Neural progenitor cell (in vitro differentiated cells): ENCODE measurements at regions not wholly inside any gene's neighbourhood (a gene's known extent, or its start where the extent isn't known, plus 50 kb on each side); places are given as distances from the start of the nearest gene placed in this dataset.

Experiments
- CTCF ChIP-seq: fragments of 200-600 bp; sonication (generic); IDR thresholded peaks from 2 replicates; pipeline ENCODE4 v1.5.1; 2017; ENCODE audit warnings: antibody characterized with exemption, mild to moderate bottlenecking
- EZH2 ChIP-seq: fragments of 200-600 bp; sonication (generic); IDR thresholded peaks from 2 replicates; pipeline ENCODE4 v1.6.1; 2017; ENCODE audit warnings: antibody characterized with exemption, mild to moderate bottlenecking, moderate library complexity

DNA sequence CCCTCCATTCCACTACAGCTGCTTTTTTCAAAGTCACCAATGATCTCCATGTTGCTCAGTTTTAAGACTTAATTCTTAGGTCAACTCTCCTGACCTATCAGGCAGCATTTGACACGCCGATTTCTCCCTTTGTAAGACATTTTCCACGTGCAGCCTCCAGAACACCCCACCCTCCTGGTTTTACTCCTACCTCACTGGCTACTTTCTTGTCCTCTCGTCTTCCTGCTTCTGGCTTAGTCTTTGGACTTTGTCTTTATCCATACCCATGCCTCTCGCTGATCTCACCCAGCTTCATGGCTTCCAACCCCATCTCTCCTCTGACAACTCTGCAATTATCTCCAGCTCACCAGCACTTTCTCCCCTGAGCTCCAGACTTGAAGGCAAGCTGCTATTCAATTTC is 99.3 kb upstream of the UMPS start:
- no peak for TF ChIP-seq CTCF
- TF ChIP-seq EZH2, result no peak
